ENCODE measurements at regions not wholly inside any gene's neighbourhood (a gene's known extent, or its start where the extent isn't known, plus 50 kb on each side); places are given as distances from the start of the nearest gene placed in this dataset.

DNA sequence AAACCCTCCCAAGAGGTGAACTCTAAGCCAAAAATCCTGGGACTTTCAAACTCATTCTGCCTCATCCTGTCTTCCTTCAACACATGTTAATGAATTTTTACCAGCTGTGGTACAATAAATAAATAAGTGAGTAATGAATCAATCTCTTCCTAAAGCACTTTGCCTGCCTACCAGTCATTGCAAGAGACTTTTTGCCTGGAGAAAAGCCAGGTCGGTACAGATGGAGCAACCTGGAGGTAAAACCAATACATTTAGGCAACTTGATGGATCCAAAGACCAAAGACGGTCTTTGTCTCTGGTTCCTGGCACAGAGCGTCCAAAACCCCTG lies 324.2 kb downstream of the PMP22 start:
- no peak for DNase-seq

- DNase-seq = no peak
Observed at GRCh38 chr17:14940108-14940937, 324.8 kb downstream of the PMP22 start.

GRCh38 chr17:14935845-14936485 lies 329.2 kb downstream of the PMP22 start:
- no peak for DNase-seq

- DNase-seq = no peak
Observed at GRCh38 chr17:14935139-14935841, 329.8 kb downstream of the PMP22 start.

GRCh38 chr17:14933676-14934075 lies 331.4 kb downstream of the PMP22 start:
- no peak for DNase-seq

DNA sequence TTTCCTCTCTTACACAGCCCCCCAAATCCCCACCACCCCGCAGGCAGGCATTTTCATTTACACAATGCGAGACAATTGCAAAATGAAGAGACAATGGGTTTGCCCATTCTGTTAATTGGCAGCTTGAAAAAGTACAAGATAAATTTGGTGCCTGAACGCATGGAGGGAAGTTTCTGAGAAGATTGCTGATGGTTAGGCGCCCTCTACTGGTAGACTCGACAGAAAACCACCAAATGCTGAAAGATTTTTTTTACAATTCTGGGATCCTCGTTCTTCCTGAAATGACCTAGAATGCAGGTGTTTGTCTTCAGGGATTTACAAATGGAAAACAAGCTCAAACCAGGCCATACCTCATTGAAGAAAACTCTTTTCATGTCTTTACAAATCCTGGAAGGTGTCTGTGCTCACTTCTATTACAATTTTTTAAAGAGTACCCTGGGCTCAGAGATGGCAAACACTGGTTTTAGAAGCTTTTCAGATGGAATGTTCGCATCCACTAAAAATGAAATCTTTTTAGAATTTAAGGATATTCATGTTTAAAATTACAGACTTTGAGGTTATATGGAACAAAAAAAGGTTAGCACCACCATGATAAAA lies 338.5 kb downstream of the PMP22 start:
- peak; percentile 33 for DNase-seq

GRCh38 chr17:14926073-14926472 lies 339.1 kb downstream of the PMP22 start:
- no peak for DNase-seq

DNA sequence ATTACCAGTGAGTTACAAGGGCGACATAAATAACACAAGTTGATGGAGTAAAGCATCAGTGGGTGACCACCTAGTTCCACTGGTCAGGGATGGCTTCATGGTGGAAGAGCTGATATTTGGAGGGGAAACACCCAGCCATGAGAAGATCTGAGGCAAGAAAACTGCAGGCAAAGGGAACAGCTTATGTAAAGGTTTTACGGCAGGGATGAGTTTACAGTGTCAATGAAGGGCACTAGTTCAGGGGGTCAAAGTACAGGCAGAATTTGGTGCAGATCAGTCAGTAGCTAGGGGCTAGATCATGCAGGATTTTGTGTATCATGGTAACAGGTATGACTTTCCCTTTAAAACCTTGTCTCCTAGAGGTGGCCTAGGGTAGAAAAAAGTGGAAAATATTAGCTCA lies 339.6 kb downstream of the PMP22 start:
- DNase-seq = no peak

DNA sequence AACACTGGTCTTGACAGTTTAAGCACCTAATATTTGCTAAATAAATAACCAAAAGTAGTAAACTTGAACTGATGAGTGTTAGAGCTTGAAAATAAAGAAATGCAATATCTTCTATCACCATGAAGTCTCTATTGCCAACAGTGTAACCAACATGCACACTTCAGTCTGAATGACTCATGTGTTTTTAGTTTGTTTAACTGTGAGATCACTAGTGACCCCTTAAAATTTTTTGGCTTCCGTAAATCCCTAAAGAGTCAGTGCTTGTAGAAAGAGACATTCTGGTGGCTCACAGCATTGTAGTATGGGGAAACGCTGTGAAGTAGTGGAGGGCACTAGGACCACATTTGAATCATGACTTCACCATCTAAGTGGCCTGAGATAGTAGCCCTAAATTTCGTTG lies 341.1 kb downstream of the PMP22 start:
- DNase-seq = no peak

DNA sequence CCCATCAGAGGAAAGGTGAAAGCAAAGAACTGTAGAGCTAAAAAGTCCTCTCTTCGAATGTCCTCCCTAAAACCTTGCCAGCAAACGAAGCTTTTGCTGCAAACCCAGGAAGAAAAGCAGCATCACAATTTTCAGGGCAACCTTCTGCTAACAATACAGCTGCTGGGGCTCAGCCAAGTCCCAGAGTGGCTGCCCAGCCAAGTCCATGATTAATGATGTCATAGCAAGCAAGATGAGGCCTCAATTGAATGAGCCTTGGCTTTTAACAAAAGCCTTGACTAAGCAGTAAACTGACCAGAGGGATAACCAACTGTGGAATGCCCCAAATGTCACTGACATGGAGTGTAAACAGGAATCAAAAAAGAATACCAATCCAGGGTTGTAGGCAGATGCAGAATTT lies 342.7 kb downstream of the PMP22 start:
- DNase-seq = no peak

GRCh38 chr17:14921936-14922335 lies 343.2 kb downstream of the PMP22 start:
- DNase-seq = no peak

- no peak for DNase-seq
Observed at GRCh38 chr17:14919631-14920213, 345.4 kb downstream of the PMP22 start.

- no peak for DNase-seq
Observed at GRCh38 chr17:14919094-14919493, 346.0 kb downstream of the PMP22 start.

DNA sequence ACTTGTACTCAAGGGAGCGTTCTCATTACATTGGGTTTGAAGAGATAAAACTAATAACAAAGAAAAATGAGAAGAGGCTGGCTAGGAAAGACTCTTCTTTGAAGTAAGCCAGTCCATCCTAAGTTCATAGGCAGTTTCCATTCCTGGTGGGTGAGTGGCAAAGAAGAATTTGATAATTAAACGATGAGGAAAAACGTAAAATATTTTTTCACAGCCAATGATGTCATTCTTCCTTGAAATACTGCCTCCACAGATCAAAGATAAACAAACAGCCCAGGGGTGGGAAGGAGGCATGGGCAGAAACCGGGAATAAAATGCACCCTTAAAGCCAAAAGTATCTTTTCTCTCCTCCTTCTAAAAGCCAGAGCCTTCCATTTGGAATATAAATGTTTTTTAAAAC lies 346.6 kb downstream of the PMP22 start:
- DNase-seq = no peak

GRCh38 chr17:14910916-14911315 lies 354.2 kb downstream of the PMP22 start:
- DNase-seq = no peak

GRCh38 chr17:14904386-14904785 lies 360.7 kb downstream of the PMP22 start:
- no peak for DNase-seq

DNA sequence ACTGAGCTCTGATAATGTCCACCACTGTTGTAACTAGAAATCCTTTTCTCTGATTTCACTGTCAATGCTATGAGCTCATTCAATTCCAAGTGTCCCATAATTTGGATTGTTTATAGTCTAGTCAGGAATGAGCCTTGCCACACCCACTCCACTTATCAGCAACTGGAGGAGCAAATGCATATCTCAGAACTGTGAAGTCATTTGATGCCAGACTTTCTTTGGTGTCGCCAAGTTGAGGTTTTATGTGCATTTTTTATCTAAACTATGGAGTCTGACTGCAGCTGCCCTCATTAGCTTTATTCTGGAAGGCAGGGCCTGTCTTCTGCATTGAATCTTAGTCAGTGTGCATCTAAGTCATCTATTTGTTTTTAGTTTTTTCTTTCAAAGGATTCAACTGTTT lies 361.3 kb downstream of the PMP22 start:
- no peak for DNase-seq

GRCh38 chr17:14902803-14903202 lies 362.3 kb downstream of the PMP22 start:
- DNase-seq = no peak

- no peak for DNase-seq
Observed at GRCh38 chr17:14902297-14902696, 362.8 kb downstream of the PMP22 start.

DNA sequence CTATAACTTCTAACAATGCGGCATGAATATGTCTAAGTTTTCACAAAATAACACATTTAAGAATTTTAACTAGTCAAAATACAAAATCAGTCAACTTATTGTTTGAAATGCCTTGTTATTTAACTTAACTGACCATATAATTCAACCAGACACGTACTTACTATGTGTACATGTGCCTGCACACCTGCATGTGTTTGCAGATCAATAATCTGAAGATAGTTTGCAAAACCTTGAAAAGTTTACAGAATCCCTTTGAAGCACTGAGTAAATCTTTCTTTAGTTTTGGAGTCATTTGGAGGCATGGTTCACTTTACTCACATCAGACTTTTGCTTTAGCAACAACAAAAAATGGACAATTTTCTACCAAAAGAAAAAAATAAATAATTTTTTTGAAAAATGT lies 363.8 kb downstream of the PMP22 start:
- no peak for DNase-seq

- DNase-seq = no peak
Observed at GRCh38 chr17:14886200-14886739, 378.9 kb downstream of the PMP22 start.

DNA sequence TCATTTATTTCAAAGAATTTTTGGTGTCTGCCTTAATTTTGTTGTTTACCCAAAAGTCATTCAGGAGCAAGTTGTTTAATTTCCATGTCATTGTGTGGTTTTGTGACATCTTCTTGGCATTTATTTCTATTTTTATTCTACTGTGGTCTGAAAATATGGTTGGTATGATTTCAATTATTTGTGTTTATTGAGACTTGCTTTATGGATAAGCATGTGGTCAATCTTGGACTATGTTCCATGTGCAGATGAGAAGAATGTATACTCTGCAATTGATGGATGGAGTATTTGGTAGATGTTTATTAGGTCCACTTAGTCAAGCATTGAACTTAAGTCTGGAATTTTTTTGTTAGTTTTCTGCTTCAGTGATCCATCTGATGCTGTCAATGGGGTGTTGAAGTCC lies 383.0 kb downstream of the PMP22 start:
- no peak for DNase-seq

All from CD4-positive, alpha-beta T cell treated with Interferon gamma for 1 hour (primary cell).